ENCODE measurements at regions not wholly inside any gene's neighbourhood (a gene's known extent, or its start where the extent isn't known, plus 50 kb on each side); places are given as distances from the start of the nearest gene placed in this dataset.

- TF ChIP-seq CTCF (IDR thresholded peaks at IDR 0.05) (no peak), POLR2A (IDR thresholded peaks at IDR 0.05) (no peak)
Observed at GRCh38 chr1:88466011-88466410, 218.1 kb upstream of the PKN2 start.
